BLaER1 (cell line): ENCODE measurements at regions not wholly inside any gene's neighbourhood (a gene's known extent, or its start where the extent isn't known, plus 50 kb on each side); places are given as distances from the start of the nearest gene placed in this dataset.

ENCODE experiments used
- H3K27ac ChIP-seq: shearing (Covaris generic); formaldehyde crosslinking; 2 replicates; pipeline ENCODE4 v1.8.1; 2022
- H3K27me3 ChIP-seq: shearing (Covaris generic); formaldehyde crosslinking; 2 replicates; pipeline ENCODE4 v1.8.1; 2022
- H3K36me3 ChIP-seq: shearing (Covaris generic); formaldehyde crosslinking; 2 replicates; pipeline ENCODE4 v1.8.1; 2022
- H3K4me1 ChIP-seq: shearing (Covaris generic); formaldehyde crosslinking; 2 replicates; pipeline ENCODE4 v1.8.1; 2022
- H3K4me2 ChIP-seq: shearing (Covaris generic); formaldehyde crosslinking; 2 replicates; pipeline ENCODE4 v1.8.1; 2022
- H3K4me3 ChIP-seq: shearing (Covaris generic); formaldehyde crosslinking; 2 replicates; pipeline ENCODE4 v1.8.1; 2022
- H3K9ac ChIP-seq: shearing (Covaris generic); formaldehyde crosslinking; 2 replicates; pipeline ENCODE4 v1.8.1; 2022
- H3K9me3 ChIP-seq: shearing (Covaris generic); formaldehyde crosslinking; 2 replicates; pipeline ENCODE4 v1.8.1; 2022
- H4K20me1 ChIP-seq: shearing (Covaris generic); formaldehyde crosslinking; 2 replicates; pipeline ENCODE4 v1.8.1; 2022
- Cebpa-rat ChIP-seq: shearing (Covaris generic); IDR thresholded peaks from 2 replicates; pipeline ENCODE4 v1.8.1; 2022

GRCh38 chr14:105851716-105852377 is 325.5 kb downstream of the TMEM121 start:
- H3K27ac ChIP-seq, result peak overlapping the region; percentile 100
- H3K9me3 ChIP-seq, result no peaks in the 10 kb centered on the region
- H4K20me1 ChIP-seq, result peaks cover 100% of the 10 kb centered on the region
- peaks cover 60% of the 10 kb centered on the region for H3K4me1 ChIP-seq
- no peaks in the 10 kb centered on the region for H3K27me3 ChIP-seq
- peaks cover 83% of the 10 kb centered on the region for H3K36me3 ChIP-seq
- TF ChIP-seq Cebpa-rat, result no peak
- no peak overlapping the region for H3K9ac ChIP-seq
- peak overlapping the region; percentile 97; the same call in 1 of the 2 replicates for H3K4me2 ChIP-seq
- H3K4me3 ChIP-seq, result no peak overlapping the region

- no peak for TF ChIP-seq Cebpa-rat
- peak overlapping the region; percentile 2; the same call in 1 of the 2 replicates for H3K4me3 ChIP-seq
- H4K20me1 ChIP-seq, result peaks cover 99% of the 10 kb centered on the region
- H3K9me3 ChIP-seq, result no peaks in the 10 kb centered on the region
- H3K27ac ChIP-seq, result peak overlapping the region; percentile 100
- H3K4me1 ChIP-seq, result peaks cover 60% of the 10 kb centered on the region
- no peaks in the 10 kb centered on the region for H3K27me3 ChIP-seq
- H3K9ac ChIP-seq, result peak overlapping the region; percentile 61; the same call in 1 of the 2 replicates
- H3K4me2 ChIP-seq, result peak overlapping the region; percentile 97
- peaks cover 83% of the 10 kb centered on the region for H3K36me3 ChIP-seq
These were observed 326.1 kb downstream of the TMEM121 start for GRCh38 chr14:105852378-105853088.

- Histone ChIP-seq H3K27ac (peak overlapping the region; percentile 100), H3K4me2 (peak overlapping the region; percentile 97), H3K36me3 (peaks cover 83% of the 10 kb centered on the region), H3K9ac (peak overlapping the region; percentile 61; the same call in 1 of the 2 replicates), H3K27me3 (no peaks in the 10 kb centered on the region), H3K4me3 (peak overlapping the region; percentile 2; the same call in 1 of the 2 replicates), H3K4me1 (peaks cover 60% of the 10 kb centered on the region), H4K20me1 (peaks cover 94% of the 10 kb centered on the region), H3K9me3 (no peaks in the 10 kb centered on the region)
- no peak for TF ChIP-seq Cebpa-rat
These were observed 326.9 kb downstream of the TMEM121 start for GRCh38 chr14:105853089-105853906.

GRCh38 chr14:105853907-105854599 is 327.7 kb downstream of the TMEM121 start:
- Histone ChIP-seq H3K4me2 (peak overlapping the region; percentile 97), H3K9me3 (no peaks in the 10 kb centered on the region), H3K36me3 (peaks cover 85% of the 10 kb centered on the region), H4K20me1 (peaks cover 87% of the 10 kb centered on the region), H3K4me3 (peak overlapping the region; percentile 84), H3K27ac (peak overlapping the region; percentile 100), H3K27me3 (no peaks in the 10 kb centered on the region), H3K9ac (peak overlapping the region; percentile 100), H3K4me1 (peaks cover 60% of the 10 kb centered on the region)
- no peak for TF ChIP-seq Cebpa-rat

GRCh38 chr14:105854600-105855245 is 328.3 kb downstream of the TMEM121 start:
- Histone ChIP-seq H3K9ac (peak overlapping the region; percentile 100), H3K36me3 (peaks cover 91% of the 10 kb centered on the region), H3K4me2 (peak overlapping the region; percentile 97), H3K4me3 (peak overlapping the region; percentile 84), H3K4me1 (peaks cover 60% of the 10 kb centered on the region), H4K20me1 (peaks cover 80% of the 10 kb centered on the region), H3K27me3 (no peaks in the 10 kb centered on the region), H3K27ac (peak overlapping the region; percentile 100), H3K9me3 (no peaks in the 10 kb centered on the region)
- TF ChIP-seq Cebpa-rat, result no peak

- peak overlapping the region; percentile 84 for H3K4me3 ChIP-seq
- peaks cover 60% of the 10 kb centered on the region for H3K4me1 ChIP-seq
- H3K27ac ChIP-seq, result peak overlapping the region; percentile 100
- peak overlapping the region; percentile 97 for H3K4me2 ChIP-seq
- peak overlapping the region; percentile 100 for H3K9ac ChIP-seq
- peaks cover 98% of the 10 kb centered on the region for H3K36me3 ChIP-seq
- TF ChIP-seq Cebpa-rat, result no peak
- H3K9me3 ChIP-seq, result no peaks in the 10 kb centered on the region; the same call in 1 of the 2 replicates
- H4K20me1 ChIP-seq, result peaks cover 74% of the 10 kb centered on the region
- H3K27me3 ChIP-seq, result no peaks in the 10 kb centered on the region
These were observed 329.0 kb downstream of the TMEM121 start for GRCh38 chr14:105855246-105855892.

- H3K4me2 ChIP-seq, result peak overlapping the region; percentile 97
- H3K4me1 ChIP-seq, result peaks cover 56% of the 10 kb centered on the region
- H4K20me1 ChIP-seq, result peaks cover 67% of the 10 kb centered on the region
- no peaks in the 10 kb centered on the region for H3K27me3 ChIP-seq
- H3K4me3 ChIP-seq, result peak overlapping the region; percentile 84
- H3K27ac ChIP-seq, result peak overlapping the region; percentile 100
- H3K36me3 ChIP-seq, result peaks cover 100% of the 10 kb centered on the region
- peak overlapping the region; percentile 100 for H3K9ac ChIP-seq
- H3K9me3 ChIP-seq, result no peaks in the 10 kb centered on the region; the same call in 1 of the 2 replicates
- no peak for TF ChIP-seq Cebpa-rat
These were observed 329.7 kb downstream of the TMEM121 start for GRCh38 chr14:105855893-105856675.
